ENCODE measurements at regions not wholly inside any gene's neighbourhood (a gene's known extent, or its start where the extent isn't known, plus 50 kb on each side); places are given as distances from the start of the nearest gene placed in this dataset.
"Not testable (repeated sequence)": the region's sequence is repeated elsewhere in the genome, so short reads cannot be mapped to it uniquely, and the experiment has no call there.

DNA sequence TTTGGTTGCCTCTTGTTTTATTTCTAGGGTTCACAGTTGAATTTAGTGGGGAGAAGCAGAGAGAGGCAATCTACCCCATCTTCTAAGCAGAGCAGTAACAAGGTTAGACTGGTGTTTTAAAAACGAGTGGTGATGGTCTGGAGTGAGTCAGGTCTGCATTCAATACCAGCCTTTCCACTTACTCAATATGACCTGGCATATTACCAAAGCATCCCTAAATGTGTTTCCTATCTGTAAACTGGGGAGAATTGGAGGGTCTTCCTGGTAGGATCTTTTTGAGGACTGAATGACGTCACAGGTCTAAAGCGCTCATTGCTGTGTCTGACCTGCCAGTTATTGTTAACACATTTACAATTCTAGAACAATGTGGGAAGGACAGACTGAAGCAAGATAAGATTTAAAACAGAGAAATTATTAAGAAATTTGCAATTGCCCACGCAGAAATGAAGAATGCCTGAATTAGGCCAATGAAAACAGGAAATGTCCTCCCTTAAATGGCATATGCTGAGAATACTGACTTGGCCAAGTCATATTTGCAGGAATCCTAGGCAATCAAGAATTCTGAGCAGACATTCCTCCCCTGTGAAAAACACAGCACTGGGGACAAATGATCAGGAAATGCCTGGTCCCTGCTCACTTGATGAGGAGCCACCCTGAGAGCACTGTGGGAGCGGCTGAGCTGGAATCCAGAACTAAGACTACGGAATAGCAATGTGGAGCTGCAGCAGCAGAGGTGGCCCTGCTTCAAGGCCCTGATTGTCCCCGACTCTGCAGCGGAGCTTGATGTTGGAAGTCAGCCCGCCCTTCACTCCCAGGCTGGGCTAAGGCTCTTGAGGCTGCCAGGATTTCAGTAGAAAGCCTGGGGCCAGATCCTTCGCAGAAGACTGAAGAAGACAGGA lies 184.5 kb upstream of the CXCL12 start:
- DNase-seq, result no peak

DNA sequence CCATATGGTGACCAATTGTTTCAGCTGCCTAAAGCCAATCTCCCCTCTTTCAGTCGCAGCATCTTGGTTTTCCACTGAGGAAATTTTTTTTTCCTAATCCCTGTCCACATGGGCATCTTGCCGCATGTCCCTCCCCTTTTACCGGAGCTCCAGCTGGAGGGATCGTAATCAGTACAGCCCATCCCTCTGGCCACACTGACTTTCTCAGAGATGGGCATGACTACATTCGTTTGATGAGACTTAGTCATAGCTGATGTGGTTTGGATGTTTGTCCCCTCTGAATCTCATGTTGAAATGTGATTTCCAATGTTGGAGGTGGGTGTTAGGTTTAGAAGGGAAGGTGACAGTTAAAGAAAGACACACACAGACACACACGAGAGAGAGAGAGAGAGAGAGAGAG lies 186.8 kb upstream of the CXCL12 start:
- no peak for DNase-seq

DNA sequence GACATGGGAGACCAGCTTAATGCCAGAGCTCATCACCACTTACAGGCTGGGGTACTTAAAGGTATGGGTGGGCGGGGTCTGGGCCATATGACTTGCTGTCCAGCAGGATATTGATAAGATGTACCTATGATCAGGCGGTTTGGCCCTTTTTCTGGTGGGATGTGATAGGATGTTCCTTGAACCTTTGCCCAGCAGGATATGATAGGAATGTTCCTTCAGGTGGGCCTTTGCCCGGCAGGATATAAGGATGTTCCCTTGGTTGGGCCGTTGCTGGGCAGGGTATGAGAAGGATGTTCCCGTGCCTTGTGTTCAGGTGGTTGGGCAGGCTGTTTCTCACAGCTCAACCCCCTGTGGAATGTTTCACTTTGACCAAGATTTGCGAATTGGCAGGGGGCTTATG lies 187.2 kb upstream of the CXCL12 start:
- no peak for DNase-seq

DNA sequence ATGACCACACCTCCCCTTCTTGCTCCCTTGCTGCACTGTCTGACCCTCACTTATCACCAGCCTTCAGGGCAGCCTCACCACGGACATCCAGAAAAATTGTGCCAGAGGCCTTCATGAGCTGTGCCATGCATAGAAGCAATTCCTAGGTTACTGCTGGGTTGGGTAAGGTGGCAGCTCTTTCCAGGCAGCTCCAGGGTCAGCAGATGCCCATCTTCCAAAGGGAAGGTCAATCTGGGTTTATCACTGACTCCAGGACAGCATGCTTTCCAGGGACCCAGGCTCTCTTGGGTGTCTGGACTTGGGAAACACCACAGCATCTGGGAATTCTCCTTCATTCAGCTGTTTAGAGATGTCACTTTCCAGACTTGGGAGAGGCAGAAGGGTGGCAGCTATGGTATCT lies 188.9 kb upstream of the CXCL12 start:
- DNase-seq, result no peak

DNA sequence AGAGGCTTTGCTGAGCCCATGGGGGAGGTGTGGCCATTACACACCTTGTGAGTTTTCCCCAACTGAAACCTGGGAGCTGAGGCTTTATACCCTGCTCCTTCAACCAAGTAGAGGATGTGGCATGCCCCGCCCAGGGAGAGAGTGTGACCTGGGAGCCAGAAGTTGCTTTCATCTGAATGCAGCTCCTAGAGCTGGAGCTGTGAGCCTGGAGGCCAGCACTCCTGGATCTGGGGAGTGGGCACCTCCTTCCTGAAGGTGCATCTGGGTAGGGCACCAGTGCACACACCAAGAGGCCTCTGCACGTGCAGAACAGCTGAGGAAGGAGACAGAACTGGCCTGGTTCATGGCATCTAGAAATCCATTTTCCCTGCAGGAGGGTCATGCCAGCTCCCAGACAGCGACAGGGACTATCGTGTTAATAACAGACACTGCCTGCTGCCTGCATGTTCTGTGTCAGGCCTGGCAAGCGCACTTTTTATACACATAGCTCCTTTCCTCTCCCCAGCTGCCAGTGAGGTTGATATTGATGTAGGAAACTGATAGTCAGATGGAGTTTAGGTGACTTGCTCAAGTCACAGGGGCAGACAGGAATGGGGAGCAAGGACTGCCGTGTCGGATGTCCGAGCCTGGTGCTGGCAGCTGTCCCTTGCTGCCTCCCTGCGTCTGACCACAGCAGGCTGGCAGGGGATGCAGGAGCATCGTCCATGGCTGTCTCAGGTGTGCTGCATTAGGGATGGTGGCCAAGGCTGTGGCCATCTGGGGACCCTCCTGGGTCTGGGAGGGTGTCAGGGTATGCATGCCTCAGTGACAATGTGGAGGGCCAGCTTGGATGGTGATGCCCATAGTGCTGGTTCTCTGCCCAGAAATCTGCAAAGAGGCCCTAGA lies 189.9 kb upstream of the CXCL12 start:
- DNase-seq, result no peak

DNA sequence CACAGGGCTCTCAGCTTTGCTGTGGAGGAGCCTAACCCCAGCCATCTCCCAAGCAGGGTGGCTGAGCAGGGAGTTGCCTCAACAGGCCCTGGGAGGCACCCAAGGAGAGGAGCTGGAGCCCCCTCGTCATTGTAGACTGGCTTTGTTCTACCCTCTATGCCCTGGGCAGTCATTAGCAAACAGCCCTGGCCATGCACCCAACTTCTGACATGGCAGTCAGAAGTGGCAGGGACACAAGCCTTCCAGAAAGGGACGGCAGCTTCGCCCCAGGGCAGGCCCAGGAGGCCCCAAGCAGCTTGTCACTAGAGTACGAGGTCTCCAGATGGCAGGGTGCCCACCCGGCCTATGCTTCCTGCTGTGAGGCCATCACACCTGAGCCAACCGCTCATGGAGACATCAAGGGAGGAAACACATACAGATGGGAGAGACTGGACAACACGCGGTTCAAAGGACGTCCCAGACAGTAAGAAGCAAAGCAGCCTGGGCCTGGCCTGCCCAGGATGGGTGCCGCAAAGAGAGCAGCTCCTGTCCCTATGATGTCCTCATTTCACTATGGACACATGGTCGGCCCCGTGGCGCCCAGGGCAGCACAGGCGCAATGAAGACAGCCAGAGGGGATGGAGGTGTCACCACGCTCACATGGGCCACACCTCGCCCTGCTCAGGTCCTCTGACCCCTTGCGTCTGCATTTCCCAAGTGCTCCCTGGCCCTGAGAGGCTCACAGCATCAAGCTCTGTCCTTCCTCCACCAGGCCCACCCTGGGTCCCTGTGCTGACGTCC lies 190.9 kb upstream of the CXCL12 start:
- no peak for DNase-seq

DNA sequence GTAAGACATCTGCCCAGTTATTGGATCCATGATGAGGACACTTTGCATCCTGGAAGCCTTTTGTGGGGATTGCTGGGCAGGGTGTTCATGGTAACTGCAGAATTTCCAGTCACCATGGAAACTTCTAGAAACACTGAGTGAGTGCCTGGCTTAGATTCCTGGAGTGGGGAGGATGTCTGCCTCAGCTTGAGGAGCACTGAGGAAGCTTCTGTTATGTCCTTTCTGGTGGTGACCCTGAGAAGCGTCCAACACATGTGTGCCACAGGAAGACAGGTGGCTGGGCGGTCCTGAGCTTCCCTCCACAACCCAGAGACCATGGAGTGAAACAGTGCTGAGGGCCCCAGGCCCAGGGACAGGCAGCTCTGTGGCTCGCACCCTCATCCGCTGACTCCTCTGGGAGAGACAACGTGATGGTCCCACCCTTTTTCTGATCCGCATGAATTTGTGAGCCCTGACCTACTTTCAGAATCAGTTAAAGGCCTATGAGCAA lies 191.8 kb upstream of the CXCL12 start:
- DNase-seq, result no peak

DNA sequence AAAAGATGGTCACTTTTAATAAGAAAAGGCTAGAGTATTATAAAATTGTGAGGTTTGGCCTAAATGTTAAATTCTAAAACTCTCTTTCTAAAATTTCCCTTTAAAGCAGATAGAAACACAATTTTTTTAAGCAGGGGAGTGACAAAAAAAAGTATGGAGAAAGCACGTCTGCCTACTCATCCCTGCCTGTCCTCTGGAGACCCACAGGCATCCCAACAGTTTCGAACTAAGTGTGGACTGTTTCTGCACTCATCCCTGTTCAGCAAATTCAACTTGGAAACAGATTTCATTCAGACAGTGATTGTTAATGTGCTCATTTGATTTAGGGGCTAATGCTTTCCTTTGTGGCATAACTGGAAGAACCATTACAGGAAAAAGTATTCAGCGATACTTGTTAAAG lies 192.6 kb upstream of the CXCL12 start:
- DNase-seq, result no peak

DNA sequence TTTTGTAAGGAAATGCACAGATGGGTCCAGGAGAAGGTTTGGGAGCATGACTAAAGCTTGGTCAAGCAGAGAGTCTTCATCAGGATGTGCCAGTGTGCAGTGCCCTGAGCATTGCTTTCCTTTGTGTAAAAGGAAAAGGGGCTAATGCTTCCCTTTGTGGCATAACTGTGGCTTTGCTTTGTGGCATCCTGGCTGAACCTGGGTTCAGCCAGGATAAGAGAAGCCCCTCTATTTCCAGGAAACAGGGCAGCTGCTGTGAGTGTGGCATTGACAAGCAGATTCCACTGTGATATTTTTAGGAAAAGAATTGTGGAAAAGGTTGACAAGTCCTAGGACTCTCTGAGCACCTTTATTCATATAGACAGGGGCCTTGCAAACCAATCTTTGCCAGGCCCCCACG lies 193.4 kb upstream of the CXCL12 start:
- no peak for DNase-seq

DNA sequence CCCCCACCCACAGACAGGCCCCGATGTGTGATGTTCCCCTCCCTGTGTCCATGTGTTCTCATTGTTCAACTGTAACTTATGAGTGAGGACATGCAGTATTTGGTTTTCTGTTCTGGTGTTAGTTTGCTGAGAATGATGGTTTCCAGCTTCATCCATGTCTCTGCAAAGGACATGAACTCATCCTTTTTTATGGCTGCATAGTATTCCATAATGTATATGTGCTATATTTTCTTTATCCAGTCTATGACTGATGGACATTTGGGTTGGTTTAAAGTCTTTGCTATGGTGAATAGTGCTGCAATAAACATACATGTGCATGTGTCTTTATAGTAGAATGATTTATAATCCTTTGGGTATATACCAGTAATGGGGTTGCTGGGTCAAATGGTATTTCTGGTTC lies 194.1 kb upstream of the CXCL12 start:
- DNase-seq, result not testable (repeated sequence)

DNA sequence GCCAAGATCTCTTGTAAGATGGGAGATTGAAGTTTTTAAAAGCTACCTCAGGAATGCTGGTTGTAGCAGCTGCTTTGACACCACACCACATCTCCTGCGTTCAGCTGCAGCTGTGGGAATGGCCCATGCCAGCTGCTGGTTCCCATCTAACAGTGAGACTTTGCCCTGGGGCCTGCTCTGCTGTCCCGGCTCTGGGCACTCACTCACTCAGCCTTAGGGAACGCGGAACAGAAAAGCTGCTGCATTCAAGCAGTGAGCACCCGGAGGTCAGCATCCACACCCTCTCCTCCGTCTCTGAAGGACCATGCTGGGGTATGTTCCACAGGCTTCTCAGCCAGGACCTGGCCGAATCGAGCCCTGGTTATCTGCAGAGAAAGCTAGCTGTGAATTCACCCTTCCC lies 197.1 kb upstream of the CXCL12 start:
- no peak for DNase-seq

DNA sequence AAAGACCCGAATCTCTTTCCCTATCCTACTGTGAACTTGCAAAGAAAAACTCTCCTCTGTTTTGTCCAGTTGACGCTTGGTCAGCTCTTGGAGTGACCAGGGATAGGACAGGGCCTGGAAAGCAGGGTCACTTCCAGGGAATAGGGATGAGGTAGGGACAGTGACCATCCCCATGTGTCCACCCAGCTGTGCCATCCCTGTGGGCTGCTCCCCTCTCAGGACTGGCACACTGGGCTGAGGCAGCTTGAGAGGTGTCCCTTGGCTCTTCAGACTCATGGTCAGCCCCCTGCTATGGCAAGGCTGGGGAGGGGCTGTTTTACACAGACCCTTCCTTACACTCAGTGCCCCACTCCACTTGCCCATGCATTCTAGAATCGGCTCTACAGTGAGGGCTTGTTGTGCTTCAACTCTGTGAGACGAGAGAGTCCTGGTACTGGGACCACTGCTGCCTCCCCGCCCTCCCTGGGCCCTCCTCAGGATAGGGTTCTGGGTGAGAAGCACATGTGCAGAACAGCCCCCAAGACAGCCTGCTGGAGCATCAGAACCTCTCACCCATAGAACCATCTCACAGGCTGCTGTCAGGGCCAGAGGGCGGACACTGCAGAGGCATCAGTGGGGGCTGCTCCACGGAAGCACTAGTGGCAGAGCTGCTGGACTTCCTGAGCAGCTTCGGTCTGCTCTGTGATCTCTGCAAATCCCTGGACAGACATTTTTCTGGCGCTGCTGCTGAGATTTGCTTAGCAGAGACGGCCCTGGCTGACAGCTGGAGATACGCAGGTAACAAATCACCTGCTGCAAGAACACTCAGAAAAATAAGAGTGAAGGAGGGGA lies 202.8 kb upstream of the CXCL12 start:
- no peak for DNase-seq

DNA sequence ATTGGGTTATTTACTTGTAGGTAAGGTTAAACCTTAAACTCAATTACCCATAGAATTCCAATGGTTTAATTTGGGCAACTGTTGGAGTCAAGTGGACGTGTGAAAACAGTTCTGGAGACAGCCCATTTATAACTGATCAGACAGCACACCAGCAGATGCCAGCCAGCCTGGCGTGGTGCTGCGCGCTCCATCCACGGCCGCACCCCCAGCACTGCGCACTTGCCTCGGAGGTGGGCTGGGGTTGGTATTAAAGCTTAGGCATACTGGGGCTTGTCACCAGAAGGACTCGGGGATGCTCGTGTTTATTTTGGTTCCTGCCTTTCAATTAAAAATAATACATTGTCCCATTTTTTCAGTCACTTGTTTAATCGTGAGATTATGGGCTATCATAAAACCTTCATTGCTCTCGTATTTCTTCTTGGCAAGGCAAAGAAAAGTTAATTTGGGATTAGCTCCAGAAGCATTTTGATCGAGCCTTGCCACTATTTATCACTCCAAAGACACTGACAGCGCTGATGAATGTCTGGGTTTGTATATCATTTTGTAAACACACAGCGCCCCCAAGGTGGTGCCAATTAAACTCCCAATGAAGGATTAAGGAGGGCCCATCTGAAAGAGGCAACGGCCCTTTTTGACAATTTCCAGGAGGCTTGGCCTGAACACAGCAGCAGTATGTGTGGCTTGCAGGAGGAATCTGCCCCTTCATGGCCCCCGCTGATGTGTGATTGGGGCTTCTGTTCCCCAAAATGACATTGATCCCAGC lies 204.5 kb upstream of the CXCL12 start:
- DNase-seq, result no peak

DNA sequence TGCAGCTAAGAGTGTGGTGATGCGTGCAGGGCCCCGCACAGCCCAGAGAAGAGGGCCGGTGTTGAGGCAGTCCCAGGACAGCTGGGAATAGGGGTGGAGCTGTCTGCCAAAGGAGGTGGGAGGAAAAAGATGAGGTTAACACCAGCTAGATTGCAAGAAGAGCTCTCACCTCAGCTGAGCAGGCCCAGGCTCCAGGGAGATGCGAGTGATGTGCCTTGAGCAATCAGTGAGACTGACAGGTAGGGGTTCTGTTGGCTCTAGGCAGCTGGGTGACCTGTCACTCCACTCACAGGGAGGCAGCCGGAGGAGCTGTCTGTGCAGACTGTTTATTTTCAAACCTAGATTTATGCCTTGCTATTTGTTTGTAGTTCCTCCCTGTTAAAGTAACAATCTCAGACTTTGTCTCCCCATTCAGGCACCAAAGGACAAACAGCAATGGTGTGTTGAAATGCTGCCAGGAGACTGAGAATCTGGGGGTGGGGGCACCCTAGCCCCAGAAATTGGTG lies 205.1 kb upstream of the CXCL12 start:
- DNase-seq, result no peak

DNA sequence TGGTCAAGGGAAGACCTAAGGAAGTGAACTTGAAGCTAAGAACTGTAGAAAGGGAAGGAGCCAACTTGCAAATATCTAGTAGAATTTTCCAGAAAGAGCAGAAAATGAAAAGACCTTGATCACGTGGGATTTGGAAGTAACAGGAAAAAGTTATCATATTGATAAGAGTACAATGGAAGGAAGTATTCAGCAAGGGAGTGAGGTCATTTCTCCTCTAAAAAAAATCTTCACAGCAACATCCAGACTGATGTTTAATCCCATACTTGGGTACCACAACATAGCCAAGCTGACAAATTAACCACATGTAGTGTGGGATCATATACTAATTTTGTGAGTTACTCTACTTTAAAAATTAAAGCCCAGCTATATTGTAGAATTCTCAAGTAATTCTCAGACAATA lies 207.0 kb upstream of the CXCL12 start:
- DNase-seq, result no peak

DNA sequence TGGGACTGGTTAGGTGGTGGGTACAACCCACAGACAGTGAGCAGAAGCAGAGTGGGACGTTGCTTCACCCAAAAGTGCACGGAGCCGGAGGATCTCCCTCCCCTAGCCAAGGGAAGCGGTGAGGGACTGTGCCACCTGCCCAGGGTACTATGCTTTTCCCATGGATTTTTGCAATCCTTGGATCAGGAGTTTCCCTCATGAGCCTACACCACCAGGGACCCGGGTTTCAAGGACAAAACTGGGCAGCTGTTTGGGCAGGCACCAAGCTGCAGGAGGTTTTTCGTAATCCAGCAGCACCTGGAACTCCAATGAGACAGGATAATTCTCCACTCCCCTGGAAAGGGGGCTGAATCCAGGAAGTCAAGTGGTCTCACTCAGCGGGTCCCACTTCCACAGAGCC lies 209.1 kb upstream of the CXCL12 start:
- no peak for DNase-seq

DNA sequence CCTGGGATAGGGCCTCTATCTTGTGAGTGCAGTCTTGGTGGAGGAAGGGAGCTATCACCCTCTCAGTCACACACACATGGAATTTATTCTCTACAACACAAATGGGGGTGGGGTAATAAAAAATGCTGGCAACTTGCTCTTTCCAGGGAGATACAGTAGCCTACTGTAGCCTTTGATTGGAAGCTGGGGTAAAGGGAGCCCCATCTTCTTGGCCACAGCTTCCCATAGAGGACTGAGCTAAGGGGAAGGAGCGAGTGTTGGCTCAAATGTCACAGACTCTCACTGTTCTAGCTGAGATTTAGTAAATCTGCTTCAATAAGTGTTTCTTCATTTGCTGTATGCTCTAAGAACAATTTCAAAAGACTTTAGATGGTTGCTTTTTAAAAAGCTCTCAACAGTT lies 222.2 kb upstream of the CXCL12 start:
- no peak for DNase-seq

DNA sequence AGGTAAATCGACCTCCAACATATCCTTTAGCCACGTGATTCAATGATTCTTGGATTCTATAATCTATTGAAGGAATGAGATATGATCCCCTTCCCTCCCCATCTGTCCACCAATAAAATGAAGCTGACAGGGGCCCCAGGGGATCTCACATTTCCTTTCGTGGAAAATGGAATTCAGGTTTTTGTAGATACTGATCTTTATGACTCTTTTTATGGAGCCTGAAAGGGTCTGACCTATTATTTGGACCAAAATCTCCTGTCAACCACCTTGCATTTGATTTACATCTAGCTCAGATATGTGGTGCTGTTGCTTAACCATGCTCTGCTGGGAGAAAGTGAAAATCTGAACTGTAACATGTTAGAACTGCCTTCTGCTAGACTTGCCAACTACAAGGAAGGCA lies 234.0 kb upstream of the CXCL12 start:
- DNase-seq, result no peak

DNA sequence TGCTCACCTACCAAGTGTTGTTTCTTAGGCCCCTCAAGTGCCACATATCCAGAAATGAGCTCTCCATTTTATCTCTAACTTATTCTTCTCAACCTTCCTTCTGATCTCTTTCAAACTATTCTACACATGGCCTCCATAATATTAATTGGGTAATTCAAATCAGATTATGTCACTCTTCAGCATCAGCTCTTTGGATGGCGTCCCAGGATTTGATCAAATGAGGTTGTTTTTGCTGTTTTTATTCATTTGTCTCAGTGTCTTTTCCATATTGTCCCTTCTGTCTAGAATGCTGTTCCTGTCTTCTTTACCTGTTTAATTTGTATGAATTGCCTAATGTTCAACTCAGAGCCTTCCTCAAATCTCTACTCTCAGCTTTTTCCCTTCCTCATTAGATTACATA lies 234.6 kb upstream of the CXCL12 start:
- no peak for DNase-seq

DNA sequence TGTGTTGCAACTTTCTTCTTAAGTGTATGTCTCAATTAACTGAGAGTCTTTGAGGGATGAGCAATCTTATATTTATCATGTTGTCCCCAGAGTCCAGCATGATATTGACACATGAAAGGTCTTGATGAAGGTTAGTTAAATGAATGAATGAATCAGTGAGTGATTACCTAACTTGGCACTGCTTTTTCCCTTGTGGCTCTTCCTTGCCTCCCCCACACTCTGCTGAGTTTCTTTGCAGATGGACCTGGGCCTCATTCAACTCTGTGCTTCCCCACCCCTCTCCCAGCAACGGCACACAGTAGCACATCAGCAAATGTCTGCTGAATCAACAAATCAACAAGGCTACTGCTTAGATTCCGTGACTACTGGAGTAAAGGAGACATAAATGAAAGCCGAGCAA lies 235.1 kb upstream of the CXCL12 start:
- DNase-seq, result no peak
